Fibroblast of skin of scalp (primary cell): ENCODE measurements at regions not wholly inside any gene's neighbourhood (a gene's known extent, or its start where the extent isn't known, plus 50 kb on each side); places are given as distances from the start of the nearest gene placed in this dataset.
"Not testable (repeated sequence)": the region's sequence is repeated elsewhere in the genome, so short reads cannot be mapped to it uniquely, and the experiment has no call there.

Experiments used
- DNase-seq: peaks from one replicate; pipeline ENCODE4 v3.0.0-alpha.2; 2013

- DNase-seq, result not testable (repeated sequence)
Measured at GRCh38 chrX:99988532-99988931, 421.5 kb downstream of the PCDH19 start.

GRCh38 chrX:99973572-99974226 is 436.4 kb downstream of the PCDH19 start:
- DNase-seq, result peak; percentile 18

GRCh38 chrX:99939883-99940232 is 470.2 kb downstream of the PCDH19 start:
- no peak for DNase-seq

GRCh38 chrX:99939206-99939882 is 470.7 kb downstream of the PCDH19 start:
- not testable (repeated sequence) for DNase-seq

- no peak for DNase-seq
Measured at GRCh38 chrX:99938464-99938863, 471.6 kb downstream of the PCDH19 start.

GRCh38 chrX:99933865-99934264 is 476.2 kb downstream of the PCDH19 start:
- DNase-seq, result no peak

- DNase-seq, result no peak
Measured at GRCh38 chrX:99914635-99915034, 495.4 kb downstream of the PCDH19 start.

GRCh38 chrX:99913611-99914010 is 496.5 kb downstream of the PCDH19 start:
- no peak for DNase-seq

- no peak for DNase-seq
Measured at GRCh38 chrX:99909946-99910345, 500.1 kb downstream of the PCDH19 start.

- DNase-seq, result no peak
Measured at GRCh38 chrX:99901091-99901490, 509.0 kb downstream of the PCDH19 start.

- no peak for DNase-seq
Measured at GRCh38 chrX:99887918-99888317, 522.2 kb downstream of the PCDH19 start.

GRCh38 chrX:99857455-99857854 is 552.6 kb downstream of the PCDH19 start:
- DNase-seq, result no peak

- no peak for DNase-seq
Measured at GRCh38 chrX:99833821-99834220, 576.3 kb downstream of the PCDH19 start.

GRCh38 chrX:99820197-99820596 is 589.9 kb downstream of the PCDH19 start:
- DNase-seq, result no peak

GRCh38 chrX:99800016-99800415 is 610.1 kb downstream of the PCDH19 start:
- DNase-seq, result no peak

- DNase-seq, result peak; percentile 64
Measured at GRCh38 chrX:99798936-99799335, 611.1 kb downstream of the PCDH19 start.

GRCh38 chrX:99795495-99795894 is 614.6 kb downstream of the PCDH19 start:
- peak; percentile 3 for DNase-seq

GRCh38 chrX:99782516-99783040 is 627.5 kb downstream of the PCDH19 start:
- no peak for DNase-seq

GRCh38 chrX:99777912-99778311 is 632.2 kb downstream of the PCDH19 start:
- no peak for DNase-seq

- DNase-seq, result no peak
Measured at GRCh38 chrX:99761731-99762130, 648.3 kb downstream of the PCDH19 start.

GRCh38 chrX:99752776-99753175 is 657.3 kb downstream of the PCDH19 start:
- no peak for DNase-seq

- no peak for DNase-seq
Measured at GRCh38 chrX:99750721-99751120, 659.4 kb downstream of the PCDH19 start.

GRCh38 chrX:99722094-99722493 is 688.0 kb downstream of the PCDH19 start:
- DNase-seq, result no peak

GRCh38 chrX:99719140-99719539 is 690.9 kb downstream of the PCDH19 start:
- no peak for DNase-seq
